Calu3 (cell line): ENCODE measurements at regions not wholly inside any gene's neighbourhood (a gene's known extent, or its start where the extent isn't known, plus 50 kb on each side); places are given as distances from the start of the nearest gene placed in this dataset.

Experiments used
- BruUV-seq: library from RNA; stranded (reverse); fragments of 400-500 nt; replicated peaks from 2 replicates; lab custom pipeline; 2021; lab: Mats Ljungman, UMichigan
- CTCF ChIA-PET: fragments of 300-600 bp; sonication (Branson Sonifier 250); formaldehyde crosslinking; loops from one replicate; lab custom pipeline; 2022; ENCODE audit warnings: antibody characterized with exemption; lab: Charles Lee
- DNase-seq: peaks from one replicate; pipeline ENCODE4 v3.0.0; 2022
- H3K27ac Mint-ChIP-seq: one replicate; pipeline ENCODE4 v1.8.0; 2022; ENCODE audit warnings: mixed read lengths; ENCODE audit not compliant: unreplicated experiment
- H3K27me3 Mint-ChIP-seq: one replicate; pipeline ENCODE4 v1.8.0; 2022; ENCODE audit warnings: mixed read lengths; ENCODE audit not compliant: unreplicated experiment
- H3K36me3 Mint-ChIP-seq: one replicate; pipeline ENCODE4 v1.8.0; 2022; ENCODE audit warnings: mild to moderate bottlenecking, moderate library complexity, mixed read lengths; ENCODE audit not compliant: insufficient read depth, unreplicated experiment
- H3K4me1 Mint-ChIP-seq: one replicate; pipeline ENCODE4 v1.8.0; 2022; ENCODE audit warnings: mild to moderate bottlenecking, low read depth, mixed read lengths; ENCODE audit not compliant: unreplicated experiment
- H3K4me3 Mint-ChIP-seq: one replicate; pipeline ENCODE4 v1.8.0; 2022; ENCODE audit warnings: mild to moderate bottlenecking, low read depth, moderate library complexity, mixed read lengths; ENCODE audit not compliant: unreplicated experiment
- H3K9me3 Mint-ChIP-seq: one replicate; pipeline ENCODE4 v1.8.0; 2022; ENCODE audit warnings: low read depth, mixed read lengths; ENCODE audit not compliant: unreplicated experiment
- intact Hi-C: fragments of 100-400 bp; cut with micrococcal nuclease; formaldehyde crosslinking; loops from one replicate; pipeline ENCODE4 v1.10.0; 2022; ENCODE audit not compliant: unreplicated experiment
- TF ChIP-seq, protein P1 (sequence below): fragments of 200-600 bp; IDR thresholded peaks from one replicate; pipeline ENCODE4 v1.8.0; 2022; ENCODE audit warnings: antibody characterized with exemption; ENCODE audit not compliant: unreplicated experiment

DNA sequence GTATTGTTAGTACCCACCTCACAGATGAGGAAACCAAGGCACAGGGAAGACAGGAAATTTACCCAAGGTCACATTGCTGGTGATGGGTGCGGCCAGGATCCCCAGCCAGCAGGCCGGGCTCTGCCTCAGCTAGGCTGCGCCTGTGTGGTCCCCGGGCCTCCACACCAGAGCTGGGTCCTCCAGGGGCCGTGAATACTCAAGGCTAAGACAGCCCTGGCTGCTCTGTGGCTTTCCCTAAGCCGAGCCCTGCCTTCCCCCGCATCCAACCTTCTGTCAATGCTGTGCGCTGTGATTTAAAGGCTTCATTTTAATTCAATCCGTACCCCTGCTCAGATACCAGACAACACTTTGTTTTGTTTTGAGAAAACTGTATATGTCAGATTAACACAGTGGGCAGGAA lies 246.7 kb downstream of the TTLL2 start:
- no peak for DNase-seq
- TF ChIP-seq, protein P1, sequence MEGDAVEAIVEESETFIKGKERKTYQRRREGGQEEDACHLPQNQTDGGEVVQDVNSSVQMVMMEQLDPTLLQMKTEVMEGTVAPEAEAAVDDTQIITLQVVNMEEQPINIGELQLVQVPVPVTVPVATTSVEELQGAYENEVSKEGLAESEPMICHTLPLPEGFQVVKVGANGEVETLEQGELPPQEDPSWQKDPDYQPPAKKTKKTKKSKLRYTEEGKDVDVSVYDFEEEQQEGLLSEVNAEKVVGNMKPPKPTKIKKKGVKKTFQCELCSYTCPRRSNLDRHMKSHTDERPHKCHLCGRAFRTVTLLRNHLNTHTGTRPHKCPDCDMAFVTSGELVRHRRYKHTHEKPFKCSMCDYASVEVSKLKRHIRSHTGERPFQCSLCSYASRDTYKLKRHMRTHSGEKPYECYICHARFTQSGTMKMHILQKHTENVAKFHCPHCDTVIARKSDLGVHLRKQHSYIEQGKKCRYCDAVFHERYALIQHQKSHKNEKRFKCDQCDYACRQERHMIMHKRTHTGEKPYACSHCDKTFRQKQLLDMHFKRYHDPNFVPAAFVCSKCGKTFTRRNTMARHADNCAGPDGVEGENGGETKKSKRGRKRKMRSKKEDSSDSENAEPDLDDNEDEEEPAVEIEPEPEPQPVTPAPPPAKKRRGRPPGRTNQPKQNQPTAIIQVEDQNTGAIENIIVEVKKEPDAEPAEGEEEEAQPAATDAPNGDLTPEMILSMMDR = no peak
- intact Hi-C loops = no loop called here
- Mint-ChIP-seq H3K27ac (no peak overlapping the region), H3K36me3 (peaks cover 11% of the 10 kb centered on the region), H3K4me1 (peaks cover 15% of the 10 kb centered on the region), H3K9me3 (no peaks in the 10 kb centered on the region), H3K4me3 (no peak overlapping the region), H3K27me3 (no peaks in the 10 kb centered on the region)
- CTCF ChIA-PET = interaction anchor here (0.7 kb wide), 1 partner anchor 16 kb away, joined by 12 read pairs; no protein-coding TSS in a partner anchor
- BruUV-seq = no TSS peak

DNA sequence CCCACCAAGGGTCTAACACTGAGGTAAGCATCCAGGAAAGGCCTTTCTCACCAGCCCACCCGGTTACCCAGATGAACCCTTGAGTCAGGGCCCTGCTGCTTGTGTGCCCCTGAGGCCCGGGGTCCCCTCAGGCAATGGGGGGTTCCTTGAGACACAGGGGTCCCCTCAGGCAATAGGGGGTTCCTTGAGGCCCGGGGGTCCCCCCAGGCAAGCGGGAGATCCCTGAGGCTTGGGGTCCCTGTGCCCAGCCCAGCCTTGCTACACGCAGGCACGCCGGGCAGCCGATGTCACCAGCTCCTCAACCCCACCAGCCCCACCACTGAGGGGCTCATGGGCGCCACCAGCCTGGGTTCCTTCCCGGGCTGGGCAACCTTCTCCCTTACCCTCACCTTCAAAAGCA lies 247.2 kb downstream of the TTLL2 start:
- intact Hi-C loops = no loop called here
- H3K4me1 Mint-ChIP-seq = peaks cover 9% of the 10 kb centered on the region
- no peak overlapping the region for H3K27ac Mint-ChIP-seq
- no TSS peak for BruUV-seq
- H3K9me3 Mint-ChIP-seq = no peaks in the 10 kb centered on the region
- TF ChIP-seq, protein P1 = no peak
- H3K4me3 Mint-ChIP-seq = no peak overlapping the region
- DNase-seq = no peak
- peaks cover 11% of the 10 kb centered on the region for H3K36me3 Mint-ChIP-seq
- CTCF ChIA-PET = no interaction called here
- H3K27me3 Mint-ChIP-seq = no peaks in the 10 kb centered on the region

DNA sequence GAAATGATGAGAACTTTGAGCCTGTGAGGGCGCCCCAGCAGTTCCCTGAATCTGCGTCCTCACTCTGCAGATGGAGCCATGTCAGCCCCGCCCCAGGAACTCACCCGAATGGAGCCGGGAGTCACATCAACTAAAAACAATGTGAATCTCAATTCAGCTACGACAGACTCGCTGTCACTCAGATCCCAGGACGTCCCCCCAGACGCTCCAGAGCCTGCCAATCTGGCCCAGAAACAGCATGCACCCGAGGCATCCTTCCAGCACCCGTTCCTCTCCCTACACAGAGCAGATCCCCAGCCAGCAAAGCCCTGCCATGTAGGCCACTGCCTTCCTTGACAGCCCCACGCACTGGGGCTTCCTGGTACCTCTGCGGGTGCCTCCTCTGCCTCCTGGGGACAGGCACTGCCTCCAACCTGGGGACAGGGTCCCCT lies 248.0 kb downstream of the TTLL2 start:
- TF ChIP-seq, protein P1 = no peak
- peaks cover 11% of the 10 kb centered on the region for H3K36me3 Mint-ChIP-seq
- no TSS peak for BruUV-seq
- peaks cover 2% of the 10 kb centered on the region for H3K4me1 Mint-ChIP-seq
- no peaks in the 10 kb centered on the region for H3K9me3 Mint-ChIP-seq
- no peak overlapping the region for H3K4me3 Mint-ChIP-seq
- intact Hi-C loops = no loop called here
- CTCF ChIA-PET = interaction anchor here (0.7 kb wide), 1 partner anchor 233 kb away, joined by 4 read pairs; no protein-coding TSS in a partner anchor
- H3K27ac Mint-ChIP-seq = no peak overlapping the region
- H3K27me3 Mint-ChIP-seq = no peaks in the 10 kb centered on the region
- DNase-seq = no peak

DNA sequence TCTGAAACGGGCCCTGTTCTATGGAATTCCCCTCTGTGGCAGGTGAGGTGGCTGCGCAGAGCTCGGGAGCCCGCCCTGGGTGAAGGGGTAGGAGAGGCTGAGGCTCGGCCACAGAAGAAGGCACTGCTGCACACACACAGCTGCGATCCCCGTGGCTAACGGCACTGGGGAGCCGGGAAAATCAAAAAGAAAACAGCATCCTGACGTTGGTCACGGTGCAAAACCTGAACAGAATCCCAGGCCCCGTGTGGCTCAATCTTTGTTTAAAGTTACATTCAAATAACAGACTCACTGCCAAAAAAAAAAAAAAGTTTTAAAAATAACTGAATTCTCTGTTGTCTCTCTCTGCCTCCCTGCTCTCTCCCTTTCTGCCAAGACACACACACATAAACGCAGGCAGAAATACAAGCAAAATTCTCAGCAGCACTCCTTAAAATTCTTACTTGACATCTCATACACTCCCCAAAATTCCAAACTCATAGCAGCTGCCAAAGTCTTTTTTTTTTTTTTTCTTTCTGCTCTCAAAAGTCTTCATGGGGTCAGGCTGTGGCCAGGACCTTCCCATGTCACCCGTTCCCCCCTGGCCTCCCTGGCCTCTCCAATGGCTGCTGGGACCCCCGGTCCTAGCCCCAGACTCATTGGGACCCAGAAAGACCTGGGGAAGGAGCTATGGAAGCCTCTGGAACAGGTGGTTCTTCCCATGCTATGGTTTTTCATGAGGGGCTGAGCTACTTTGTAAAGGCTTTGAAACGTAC lies 248.8 kb downstream of the TTLL2 start:
- H3K4me3 Mint-ChIP-seq = no peak overlapping the region
- no peak for DNase-seq
- CTCF ChIA-PET = interaction anchor here (0.7 kb wide), 1 partner anchor 232 kb away, joined by 4 read pairs; no protein-coding TSS in a partner anchor
- H3K4me1 Mint-ChIP-seq = no peaks in the 10 kb centered on the region
- H3K9me3 Mint-ChIP-seq = no peaks in the 10 kb centered on the region
- BruUV-seq = no TSS peak
- intact Hi-C loops = no loop called here
- no peak overlapping the region for H3K27ac Mint-ChIP-seq
- no peaks in the 10 kb centered on the region for H3K27me3 Mint-ChIP-seq
- peaks cover 6% of the 10 kb centered on the region for H3K36me3 Mint-ChIP-seq
- TF ChIP-seq, protein P1 = no peak
